ENCODE measurements at regions not wholly inside any gene's neighbourhood (a gene's known extent, or its start where the extent isn't known, plus 50 kb on each side); places are given as distances from the start of the nearest gene placed in this dataset.
"Not testable (repeated sequence)": the region's sequence is repeated elsewhere in the genome, so short reads cannot be mapped to it uniquely, and the experiment has no call there.

GRCh38 chr2:131813378-131813777 lies 285.7 kb downstream of the CCDC74A start:
- not testable (repeated sequence) for TF ChIP-seq CTCF (IDR thresholded peaks at IDR 0.05 in 4 of 5, conservative IDR thresholded peaks at IDR 0.05 in 1 of 5); POLR2A (IDR thresholded peaks at IDR 0.05)
